Vagina (tissue), 2 donors: ENCODE measurements at regions not wholly inside any gene's neighbourhood (a gene's known extent, or its start where the extent isn't known, plus 50 kb on each side); places are given as distances from the start of the nearest gene placed in this dataset.

Experiments used
- CTCF ChIP-seq, 3 experiments: fragments of 450-650 bp in 2 of 3; fragments of 200-600 bp in 1 of 3; sonication (generic) in 1 of 3; IDR thresholded peaks; one replicate each; pipeline ENCODE4 v1.5.1; 2017 to 2019; ENCODE audit warnings: antibody characterized with exemption in 3 of 3, mild to moderate bottlenecking in 2 of 3, moderate library complexity in 2 of 3
- POLR2A ChIP-seq, 2 donors: fragments of 450-650 bp; IDR thresholded peaks; one replicate each; pipeline ENCODE4 v1.6.1; 2017; ENCODE audit warnings: antibody characterized with exemption in 2 of 2, mild to moderate bottlenecking in 2 of 2, moderate library complexity in 2 of 2
- POLR2AphosphoS5 ChIP-seq, 2 donors: sonication (generic); formaldehyde crosslinking; IDR thresholded peaks; one replicate each; pipeline ENCODE4 v1.9.0; 2017; ENCODE audit warnings: antibody characterized with exemption in 2 of 2, mild to moderate bottlenecking in 2 of 2, low read depth in 1 of 2; ENCODE audit not compliant: insufficient read depth in 1 of 2

DNA sequence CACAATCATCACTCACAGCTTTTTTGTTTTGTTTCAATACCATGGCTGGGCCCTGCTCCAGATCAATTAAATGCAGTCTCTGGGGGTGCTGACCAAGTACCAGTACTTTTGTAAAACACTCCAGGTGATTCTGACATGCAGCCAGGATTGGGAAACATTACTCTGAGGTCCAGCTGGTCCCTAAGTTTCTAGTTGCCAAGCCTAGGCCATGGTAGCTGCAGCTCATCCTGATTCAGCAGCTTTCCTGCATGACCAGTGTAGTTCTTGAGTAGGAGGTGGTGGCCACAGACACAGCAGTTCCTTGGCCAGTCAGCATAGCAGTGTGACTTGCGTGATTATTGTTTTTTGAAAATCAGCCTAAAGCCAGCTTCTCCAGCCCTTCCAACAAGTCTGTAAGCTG, 859.1 kb downstream of the DIAPH3 start:
- TF ChIP-seq CTCF (IDR thresholded peaks at IDR 0.05) (no peak), POLR2A (IDR thresholded peaks at IDR 0.05) (no peak), POLR2AphosphoS5 (IDR thresholded peaks at IDR 0.05; ENCODE audit: insufficient read depth in 1 of 2, low read depth in 1 of 2) (no peak)
